Gastroesophageal sphincter (tissue), 3 donors: ENCODE measurements at regions not wholly inside any gene's neighbourhood (a gene's known extent, or its start where the extent isn't known, plus 50 kb on each side); places are given as distances from the start of the nearest gene placed in this dataset.

Source experiments
- CTCF ChIP-seq, 4 experiments: fragments of 200-600 bp in 2 of 4; fragments of 450-650 bp in 2 of 4; sonication (generic) in 1 of 4; IDR thresholded peaks; one replicate each; pipeline ENCODE4 v1.5.1; 2017 to 2019; ENCODE audit warnings: antibody characterized with exemption in 4 of 4, mild to moderate bottlenecking in 2 of 4, moderate library complexity in 2 of 4
- EP300 ChIP-seq: sonication (generic); formaldehyde crosslinking; IDR thresholded peaks from one replicate; pipeline ENCODE4 v1.6.1; 2017; ENCODE audit warnings: antibody characterized with exemption, mild to moderate bottlenecking

- TF ChIP-seq CTCF (IDR thresholded peaks at IDR 0.05) (no peak), EP300 (no peak)
Observed at GRCh38 chr13:39967199-39967959, 311.9 kb downstream of the COG6 start.
